ENCODE measurements at regions not wholly inside any gene's neighbourhood (a gene's known extent, or its start where the extent isn't known, plus 50 kb on each side); places are given as distances from the start of the nearest gene placed in this dataset.
"Not testable (repeated sequence)": the region's sequence is repeated elsewhere in the genome, so short reads cannot be mapped to it uniquely, and the experiment has no call there.

DNA sequence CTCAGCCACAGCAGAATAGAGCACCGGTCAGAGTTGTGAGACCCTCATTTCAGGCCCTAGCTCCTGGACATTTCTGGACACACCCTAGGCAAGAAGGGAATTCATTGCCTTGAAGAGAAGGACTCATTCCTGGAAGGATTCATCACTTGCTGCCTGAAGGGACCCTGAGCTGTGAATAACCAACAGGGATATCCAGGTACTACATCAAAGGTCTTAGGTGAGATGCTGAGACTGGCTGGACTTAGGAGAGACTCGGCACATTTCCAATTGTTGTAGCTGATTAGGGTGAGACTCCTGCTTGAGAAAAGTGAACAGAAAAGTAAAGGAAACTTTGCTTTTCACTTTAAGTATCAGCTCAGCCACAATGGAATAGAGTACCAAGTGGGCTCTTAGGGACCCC is 208.1 kb upstream of the CDKN2B start:
- DNase-seq (ENCODE audit: low read depth): no peak

DNA sequence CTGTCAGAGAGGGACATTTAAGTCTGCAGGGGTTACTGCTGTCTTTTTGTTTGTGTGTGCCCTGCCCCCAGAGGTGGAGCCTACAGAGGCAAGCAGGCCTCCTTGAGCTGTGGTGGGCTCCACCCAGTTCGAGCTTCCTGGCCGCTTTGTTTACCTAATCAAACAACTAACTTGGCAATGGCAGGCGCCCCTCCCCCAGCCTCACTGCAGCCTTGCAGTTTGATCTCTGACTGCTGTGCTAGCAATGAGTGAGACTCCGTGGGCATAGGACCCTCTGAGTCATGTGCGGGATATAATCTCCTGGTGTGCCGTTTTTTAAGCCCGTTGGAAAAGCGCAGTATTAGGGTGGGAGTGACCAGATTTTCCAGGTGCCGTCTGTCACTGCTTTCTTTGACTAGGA is 216.8 kb upstream of the CDKN2B start:
- DNase-seq (ENCODE audit: low read depth): not testable (repeated sequence)

DNA sequence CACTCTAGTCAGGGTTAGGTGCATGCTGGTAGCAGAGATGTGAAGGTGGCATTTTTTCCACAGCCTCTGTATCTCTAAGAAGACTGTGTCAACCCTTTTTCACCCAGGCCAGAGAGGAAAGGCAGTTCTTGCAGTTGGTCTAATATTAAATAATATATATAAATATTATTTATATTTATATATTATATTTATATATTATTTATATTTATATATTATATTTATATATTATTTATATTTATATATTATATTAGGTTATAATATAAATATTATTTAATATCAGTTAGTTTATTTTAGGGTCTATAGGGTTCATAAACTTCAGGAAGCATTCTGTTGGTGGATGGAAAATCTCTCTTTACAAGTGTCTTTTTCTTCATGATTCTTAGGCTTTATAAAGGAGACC is 218.6 kb upstream of the DMRTA1 start:
- no peak for DNase-seq (ENCODE audit: low read depth)

DNA sequence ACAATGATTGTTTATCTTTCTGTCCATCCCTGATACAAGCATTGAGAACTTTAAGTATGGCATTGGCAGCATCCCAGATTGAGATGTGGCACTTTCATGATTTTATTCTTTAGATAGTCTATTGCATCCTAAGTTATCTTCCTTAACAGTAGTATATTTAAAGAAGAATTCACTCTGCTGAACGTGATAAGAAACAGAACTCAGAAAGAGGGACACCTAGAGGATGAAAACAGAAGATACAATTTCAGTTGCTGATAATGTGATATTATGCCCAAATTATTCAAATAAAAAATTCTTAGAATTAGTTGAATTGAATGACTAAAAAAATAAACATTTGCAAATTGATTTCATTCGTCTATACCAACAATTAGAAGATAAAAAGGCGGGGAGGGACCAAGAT is 218.1 kb upstream of the DMRTA1 start:
- peak; percentile 24 for DNase-seq (ENCODE audit: low read depth)

DNA sequence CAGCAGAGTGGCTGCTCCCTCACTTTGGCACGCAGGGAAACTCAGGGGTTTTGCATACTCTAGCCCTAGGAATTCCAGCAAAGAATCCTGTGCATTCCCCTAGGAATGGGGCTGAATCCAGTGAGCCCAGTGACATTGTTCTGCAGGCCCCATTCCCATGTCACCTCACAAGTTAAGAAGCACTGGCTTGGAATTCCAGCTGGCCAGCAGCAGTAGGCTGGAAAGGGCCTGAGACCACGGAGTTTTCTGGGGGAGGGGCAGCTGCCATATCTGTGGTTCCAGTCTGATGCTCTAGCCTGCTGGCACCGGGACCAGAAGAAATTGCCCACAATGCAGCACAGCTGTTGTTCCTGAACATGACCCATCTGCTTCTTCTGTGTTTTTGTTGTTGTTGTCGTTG is 217.6 kb upstream of the DMRTA1 start:
- DNase-seq (ENCODE audit: low read depth): peak; percentile 27

DNA sequence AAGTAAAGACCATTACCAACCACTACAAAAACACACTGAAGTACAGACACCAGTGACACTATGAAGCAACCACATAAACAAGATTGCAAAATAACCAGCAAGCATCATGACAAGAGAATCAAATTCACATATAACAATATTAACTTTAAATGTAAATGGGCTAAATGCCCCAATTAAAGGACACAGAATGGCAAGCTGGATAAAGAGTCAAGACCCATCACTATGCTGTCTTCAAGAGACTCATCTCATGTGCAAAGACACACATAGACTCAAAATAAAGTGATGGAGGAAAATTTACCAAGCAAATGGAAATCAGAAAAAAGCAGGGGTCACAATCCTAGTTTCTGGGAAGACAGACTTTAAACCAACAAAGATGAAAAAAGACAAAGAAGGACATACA is 215.3 kb upstream of the DMRTA1 start:
- DNase-seq (ENCODE audit: low read depth): not testable (repeated sequence)

DNA sequence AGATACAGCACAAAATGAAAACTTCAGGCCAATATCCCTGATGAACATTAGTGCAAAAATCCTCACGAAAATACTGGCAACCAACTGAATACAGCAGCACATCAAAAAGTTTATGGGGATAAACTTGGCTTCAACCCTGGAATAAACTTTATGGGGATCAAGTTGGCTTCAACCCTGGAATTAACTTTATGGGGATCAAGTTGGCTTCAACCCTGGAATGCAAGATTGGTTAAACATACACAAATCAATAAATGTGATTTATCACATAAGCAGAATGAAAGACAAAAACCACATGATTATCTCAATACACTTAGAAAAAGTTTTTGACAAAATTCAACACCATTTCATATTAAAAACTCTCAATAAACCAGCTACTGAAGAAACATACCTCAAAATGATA is 213.7 kb upstream of the DMRTA1 start:
- no peak for DNase-seq (ENCODE audit: low read depth)

DNA sequence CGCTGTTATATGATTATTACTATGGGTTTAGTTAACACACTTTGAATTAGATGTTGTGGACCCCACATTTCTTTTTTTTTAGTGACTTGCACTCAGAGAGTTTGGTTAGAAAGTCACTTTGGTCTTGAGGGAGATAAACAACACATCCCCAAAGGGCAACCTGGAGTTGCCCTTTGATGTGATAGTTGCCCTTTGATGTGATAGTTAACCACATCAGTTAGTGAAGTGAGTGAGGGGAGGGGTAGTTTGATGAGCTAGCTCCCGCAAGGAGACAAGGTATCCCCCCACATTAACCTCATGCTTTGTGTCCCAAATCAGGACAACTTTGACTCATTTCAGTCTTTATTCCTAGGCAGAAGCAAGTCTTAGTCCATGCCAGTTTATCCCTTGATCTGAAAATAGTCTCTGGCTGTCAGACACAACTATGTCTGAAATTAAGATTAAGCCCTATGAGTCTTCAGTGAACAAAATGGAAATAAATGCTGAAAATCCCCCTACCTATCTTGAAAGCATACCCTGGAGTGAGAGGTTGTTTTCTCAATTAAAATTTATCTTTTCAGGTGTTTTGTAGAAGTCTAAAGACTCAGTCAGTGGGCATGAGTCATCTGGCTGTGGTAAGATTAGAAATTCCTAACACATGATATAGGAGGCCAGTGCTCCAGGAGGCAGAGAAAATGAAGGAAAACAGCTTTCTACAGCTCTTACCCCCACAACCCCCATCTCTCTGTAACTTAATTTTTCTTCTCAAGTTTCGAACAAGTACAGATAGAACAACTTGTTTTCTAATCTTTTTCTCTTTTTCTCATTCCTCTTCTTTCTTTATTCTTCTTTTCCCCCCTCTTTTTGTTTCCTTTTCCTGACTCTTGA is 208.9 kb upstream of the DMRTA1 start:
- peak; percentile 84 for DNase-seq (ENCODE audit: low read depth)

DNA sequence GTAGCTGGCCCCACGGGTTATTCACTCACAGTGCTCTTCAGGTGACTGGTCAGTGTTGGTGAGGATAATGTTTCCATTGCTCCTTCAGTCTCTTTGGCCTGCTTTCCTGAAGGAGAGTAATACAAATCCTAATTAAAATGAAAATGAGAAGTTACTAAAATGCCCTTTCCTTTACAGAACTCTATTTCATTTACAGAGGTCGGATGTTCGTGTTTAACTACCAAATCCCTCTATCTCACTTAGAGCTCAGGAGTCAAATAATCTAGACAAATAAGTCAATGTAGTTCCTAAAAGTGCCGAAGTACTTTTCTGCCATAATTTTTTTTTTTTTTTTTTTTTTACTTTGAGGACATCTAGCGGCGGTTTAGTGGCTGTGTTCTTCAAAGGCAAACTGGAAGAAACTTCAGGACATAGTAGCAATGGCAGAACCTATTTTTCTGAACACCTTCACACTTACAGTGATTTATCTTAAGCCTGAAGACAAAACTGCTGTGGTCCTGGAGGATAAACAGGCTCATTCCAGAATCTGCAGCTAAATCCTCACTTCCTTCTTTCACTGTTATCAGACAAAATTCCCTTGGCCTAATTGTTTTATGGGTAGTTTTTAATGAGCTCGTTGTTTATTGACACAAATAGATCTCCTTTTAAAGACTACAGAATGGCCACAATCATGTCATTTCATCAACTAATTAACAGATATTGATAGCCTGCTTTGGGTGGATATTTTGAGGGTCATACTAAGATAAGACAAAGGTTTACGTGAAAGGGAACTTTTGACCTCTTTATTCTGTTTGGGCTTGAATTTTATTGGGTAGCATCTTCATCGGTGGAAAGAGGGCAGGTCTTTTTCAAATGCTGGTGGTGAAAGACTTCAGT is 207.6 kb upstream of the DMRTA1 start:
- DNase-seq (ENCODE audit: low read depth): peak; percentile 64

DNA sequence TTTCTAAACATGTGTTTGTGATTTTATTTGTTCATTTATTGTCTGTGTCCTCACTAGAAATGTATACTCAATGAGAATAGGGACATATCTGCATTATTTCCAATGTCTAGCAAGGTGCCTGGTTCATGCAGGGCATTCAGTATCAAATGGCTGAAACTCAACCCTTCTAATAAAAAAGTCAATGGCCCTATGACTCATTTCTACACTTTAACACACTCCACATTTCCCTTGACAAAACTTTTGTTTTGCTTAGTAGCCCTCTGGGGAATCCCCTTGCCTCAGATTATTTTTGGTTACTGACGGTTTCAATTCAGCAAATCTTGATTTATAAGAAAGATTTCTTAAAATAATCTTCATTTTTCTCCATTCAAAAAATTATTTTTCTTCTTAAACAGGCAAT is 206.0 kb upstream of the DMRTA1 start:
- peak; percentile 54 for DNase-seq (ENCODE audit: low read depth)

DNA sequence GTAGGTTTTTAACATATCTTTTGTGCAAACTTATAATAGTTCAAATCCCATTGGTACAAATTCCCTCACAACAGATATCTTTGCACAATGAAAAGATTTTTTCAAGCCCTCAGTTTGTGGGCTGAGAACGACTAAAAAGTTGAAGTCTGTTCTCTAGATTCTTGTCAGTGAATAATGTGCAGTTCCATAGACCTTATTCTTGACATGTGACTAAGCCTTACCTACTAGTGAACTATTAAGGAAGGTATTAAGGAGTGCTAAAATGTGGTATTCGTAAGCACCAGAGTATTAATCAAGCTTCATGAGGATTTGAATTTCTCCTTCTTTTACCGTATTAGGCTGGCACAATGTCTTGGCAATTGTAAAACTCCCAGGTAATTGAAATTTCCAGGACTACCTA is 205.6 kb upstream of the DMRTA1 start:
- no peak for DNase-seq (ENCODE audit: low read depth)

DNA sequence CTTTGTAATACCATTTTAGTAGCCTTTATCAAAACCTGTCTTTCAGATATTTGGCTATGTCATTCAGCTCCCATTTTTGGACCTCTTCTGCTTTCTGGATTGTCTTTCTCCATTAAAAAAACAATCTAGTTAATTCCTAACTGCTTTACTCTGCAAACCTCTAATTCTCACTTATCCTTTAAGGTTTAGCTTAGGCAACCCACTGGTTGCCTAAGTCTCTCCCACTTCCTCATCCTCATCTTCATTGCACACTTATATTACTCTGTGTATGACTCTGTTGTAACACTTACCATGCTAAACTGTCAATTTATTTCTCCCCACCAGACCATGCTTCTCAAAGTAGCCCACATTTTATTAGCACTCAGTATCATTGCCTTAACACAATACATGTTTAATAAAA is 205.0 kb upstream of the DMRTA1 start:
- DNase-seq (ENCODE audit: low read depth): no peak

DNA sequence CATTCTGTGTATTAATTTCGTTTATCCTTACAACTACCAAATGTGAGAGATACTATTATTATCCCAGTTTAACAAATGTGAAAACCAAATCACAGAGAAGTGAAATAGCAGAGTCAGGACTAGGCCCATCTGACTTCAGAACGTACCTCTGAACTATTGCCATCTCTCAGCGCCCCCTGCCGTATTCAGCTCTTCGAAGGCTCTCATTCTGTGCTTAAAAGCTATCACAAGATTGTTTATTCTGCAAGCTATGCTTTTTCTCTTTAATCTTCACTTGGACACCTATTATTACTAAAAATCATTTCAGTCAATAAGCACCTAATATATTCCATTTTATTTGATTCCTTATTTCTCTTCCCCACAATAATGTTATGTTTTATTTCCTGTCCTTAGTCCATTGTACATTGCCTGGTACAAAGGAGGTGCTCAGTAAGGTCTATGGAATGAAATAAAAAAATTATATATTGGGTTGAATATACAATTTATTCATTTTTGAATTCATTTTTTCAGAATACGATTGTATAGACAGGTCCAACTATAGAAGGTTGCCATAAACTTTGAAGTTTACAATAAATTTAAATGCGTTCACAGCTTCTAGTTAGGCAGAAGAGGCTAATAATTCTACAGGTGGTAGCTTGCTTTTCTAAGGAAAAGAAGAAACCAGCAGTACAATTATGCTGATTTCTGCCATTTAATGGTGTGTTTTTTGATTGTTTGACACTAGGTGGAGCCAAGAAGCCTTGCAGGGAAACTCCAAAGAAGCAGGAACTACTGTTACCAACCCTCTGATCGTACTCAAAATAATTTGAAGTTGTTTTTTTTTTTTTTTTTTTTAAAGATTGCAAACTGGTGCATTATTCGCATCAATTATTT is 202.2 kb upstream of the DMRTA1 start:
- DNase-seq (ENCODE audit: low read depth): peak; percentile 62

DNA sequence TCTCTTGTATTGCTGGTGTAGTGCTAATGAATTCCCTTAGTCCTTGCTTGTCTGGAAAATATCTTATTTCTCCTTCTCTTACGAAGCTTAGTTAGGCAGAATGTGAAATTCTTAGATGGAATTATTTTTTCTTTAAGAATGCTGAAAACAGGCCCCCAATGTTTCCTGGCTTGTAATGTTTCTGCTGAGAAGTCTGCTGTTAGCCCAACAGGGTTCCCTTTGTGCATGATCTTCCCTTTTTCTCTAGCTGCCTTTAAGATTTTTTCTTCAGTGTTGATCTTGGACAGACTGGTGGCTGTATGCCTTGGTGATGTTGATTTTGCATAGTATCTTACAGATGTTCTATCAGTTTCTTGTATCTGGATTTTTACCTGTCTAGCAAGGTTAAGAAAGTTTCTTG is 191.3 kb upstream of the DMRTA1 start:
- DNase-seq (ENCODE audit: low read depth): no peak

DNA sequence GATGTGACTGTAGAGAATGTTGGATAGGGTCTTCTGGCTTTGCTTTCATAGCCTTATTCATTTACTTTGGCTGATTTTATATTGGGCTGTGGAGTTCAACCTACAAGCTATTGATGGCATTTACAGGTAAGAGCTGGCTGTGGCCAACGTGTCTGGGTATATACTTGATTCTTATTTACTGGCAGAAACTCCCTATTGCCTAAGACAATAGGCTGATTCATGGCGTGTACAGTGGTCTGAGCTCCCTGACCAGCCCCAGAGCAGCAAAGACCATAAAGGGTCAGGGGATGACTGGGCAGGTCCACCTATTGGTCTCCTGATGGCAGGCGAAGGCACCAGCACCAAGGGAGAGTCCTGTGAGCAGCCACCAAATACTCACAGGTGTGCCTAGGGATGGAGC is 190.2 kb upstream of the DMRTA1 start:
- no peak for DNase-seq (ENCODE audit: low read depth)

DNA sequence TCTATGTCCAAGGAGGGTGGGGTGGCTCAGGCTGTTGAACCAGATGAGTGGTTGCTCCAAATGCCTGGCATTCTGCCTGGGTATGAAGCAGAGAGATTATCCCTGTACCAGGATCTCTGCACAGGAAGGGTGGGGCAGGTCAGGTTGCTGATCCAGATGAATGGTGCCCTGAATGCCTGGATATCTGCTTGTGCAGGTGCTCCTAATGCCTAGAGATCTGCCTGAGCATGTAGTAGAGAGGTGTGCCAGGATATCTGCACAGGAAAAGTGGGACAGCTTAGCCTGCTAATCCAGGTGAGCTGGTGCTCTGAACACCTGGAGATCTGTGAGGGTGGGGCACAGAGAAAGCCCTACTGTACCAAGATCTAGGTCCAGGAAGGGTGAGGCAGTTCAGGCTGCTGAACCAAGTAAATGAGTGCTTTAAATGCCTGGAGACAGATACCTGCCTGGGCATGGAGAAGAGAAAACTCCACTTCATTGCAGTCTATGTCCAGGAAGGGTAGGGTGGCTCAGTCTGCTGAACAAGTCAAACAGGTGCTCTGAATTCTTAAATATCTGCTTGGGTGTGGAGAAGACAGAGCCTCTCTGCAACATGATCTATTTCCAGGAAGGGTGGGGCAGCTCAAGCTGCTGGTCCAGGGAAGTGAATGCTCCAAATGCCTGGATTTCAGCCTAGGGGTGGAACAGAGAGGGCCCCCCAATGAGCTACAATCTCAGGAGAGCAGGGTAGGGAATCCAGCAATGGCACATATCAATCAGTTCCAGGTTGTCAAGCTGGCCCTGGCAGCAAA is 189.4 kb upstream of the DMRTA1 start:
- DNase-seq (ENCODE audit: low read depth): no peak

DNA sequence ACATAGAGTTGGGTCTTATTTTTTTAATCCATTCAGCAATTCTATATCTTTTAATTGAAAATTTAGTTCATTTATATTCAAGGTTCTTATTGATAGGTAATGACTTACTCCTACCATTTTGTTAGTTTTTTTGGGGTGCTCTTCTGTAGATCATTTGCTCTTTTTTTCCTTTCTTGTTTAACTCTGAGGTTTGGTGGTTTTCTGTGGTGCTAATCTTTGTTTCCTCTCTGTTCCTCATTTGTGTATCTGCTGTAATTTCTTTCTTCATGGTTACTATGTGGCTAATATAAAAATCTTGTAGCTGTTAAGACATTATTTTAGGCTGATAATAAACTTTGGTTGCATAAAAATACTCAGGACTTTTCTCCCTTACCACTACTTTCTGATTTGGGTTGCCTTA is 181.6 kb upstream of the DMRTA1 start:
- no peak for DNase-seq (ENCODE audit: low read depth)

DNA sequence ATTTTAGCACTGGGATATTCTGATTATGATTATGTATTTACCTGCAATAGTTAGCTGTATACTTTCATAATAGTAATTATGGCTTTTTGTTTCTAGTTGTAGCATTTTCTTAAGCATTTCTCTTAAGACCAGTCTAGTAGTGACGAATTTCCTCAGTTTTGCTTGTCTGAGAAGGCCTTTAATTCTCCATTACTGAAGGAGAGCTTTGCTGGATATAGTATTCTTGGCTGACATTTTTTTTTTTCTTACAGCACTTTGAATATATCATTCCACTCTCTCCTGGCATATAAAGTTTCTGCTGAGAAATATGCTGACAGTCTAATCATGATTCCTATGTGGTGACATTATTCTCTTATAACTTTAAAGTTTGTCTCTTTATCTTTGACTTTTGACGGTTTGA is 181.1 kb upstream of the DMRTA1 start:
- DNase-seq (ENCODE audit: low read depth): no peak

DNA sequence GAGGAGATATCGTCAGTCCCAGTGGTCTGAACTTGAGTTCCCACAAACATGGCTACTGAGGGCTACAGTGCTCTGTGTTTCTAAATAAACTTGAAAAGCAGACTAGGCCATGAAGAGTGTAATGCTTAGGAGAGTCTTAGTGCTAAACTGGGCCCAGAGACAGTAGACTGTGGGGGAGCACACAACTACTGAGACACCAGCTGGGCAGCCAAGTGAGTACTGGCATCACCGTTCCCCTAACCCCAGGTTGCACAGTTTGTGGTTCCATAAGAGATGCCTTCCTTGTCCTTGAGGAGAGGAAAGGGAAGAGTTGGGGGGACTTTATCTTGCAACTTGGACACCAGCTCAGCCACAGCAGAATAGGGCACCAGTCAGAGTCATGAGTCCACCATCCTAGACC is 172.1 kb upstream of the DMRTA1 start:
- no peak for DNase-seq (ENCODE audit: low read depth)

DNA sequence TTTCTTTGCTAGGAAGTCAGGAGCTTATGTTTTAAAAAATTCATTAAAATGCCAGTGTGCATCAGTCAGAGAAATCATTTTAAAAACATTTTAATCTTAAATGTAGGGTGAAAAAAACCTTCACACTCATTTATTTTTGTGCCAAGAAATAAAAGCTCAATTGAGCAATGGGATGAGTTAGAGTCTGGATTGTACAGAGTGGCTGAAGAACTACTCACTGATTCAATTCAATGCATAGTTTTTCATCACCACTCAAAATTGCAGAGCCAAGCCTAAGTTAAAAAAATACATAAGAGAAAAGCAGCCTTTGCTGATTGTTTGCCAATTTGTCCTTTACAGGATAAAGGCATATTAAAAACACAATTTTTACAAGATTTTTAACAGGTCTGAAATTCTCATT is 168.2 kb upstream of the DMRTA1 start:
- DNase-seq (ENCODE audit: low read depth): peak; percentile 2

DNA sequence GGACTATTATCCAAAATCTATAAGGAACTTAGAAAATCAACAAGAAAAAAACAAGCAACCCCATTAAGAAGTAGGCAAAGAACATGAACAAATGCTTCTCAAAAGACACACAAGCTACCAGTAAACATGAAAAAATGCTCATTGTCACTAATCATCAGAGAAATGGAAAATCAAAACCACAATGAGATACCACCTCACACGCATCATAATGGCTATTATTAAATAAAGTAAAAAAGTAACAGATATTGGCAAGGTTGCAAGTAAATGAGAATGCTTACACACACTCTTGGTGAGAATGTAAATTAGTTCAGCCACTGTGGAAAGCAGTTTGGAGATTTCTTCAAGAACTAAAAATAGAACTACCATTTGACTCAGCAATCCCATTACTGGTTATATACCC is 167.0 kb upstream of the DMRTA1 start:
- no peak for DNase-seq (ENCODE audit: low read depth)

DNA sequence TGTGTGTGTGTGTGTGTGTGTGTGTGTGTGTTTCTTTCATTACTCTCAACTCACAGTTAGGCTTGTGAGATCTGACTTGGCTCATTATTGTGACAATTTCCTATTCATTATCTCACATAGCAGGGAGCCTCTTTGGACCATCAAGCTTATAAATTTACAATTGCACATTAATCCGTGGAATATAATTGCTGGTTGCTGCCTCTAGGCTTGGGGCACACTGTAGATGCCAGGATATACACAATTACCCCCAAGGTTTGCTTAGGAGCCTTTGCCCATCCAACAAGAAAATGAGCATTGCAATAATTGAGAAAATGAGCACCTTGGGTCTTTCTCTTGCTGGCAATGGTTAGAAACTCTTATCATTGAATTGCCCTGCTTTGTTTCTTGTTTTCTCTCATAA is 161.6 kb upstream of the DMRTA1 start:
- DNase-seq (ENCODE audit: low read depth): no peak

Data from EH (cell line).